Duodenal mucosa (tissue), 2 donors: ENCODE measurements at regions not wholly inside any gene's neighbourhood (a gene's known extent, or its start where the extent isn't known, plus 50 kb on each side); places are given as distances from the start of the nearest gene placed in this dataset.

Source experiments
- H3K27ac ChIP-seq: one replicate; pipeline ENCODE4 v1.7.0; 2013; ENCODE audit warnings: low read depth, low read length
- H3K27me3 ChIP-seq, 2 donors: one replicate each; pipeline ENCODE4 v1.7.0; 2013; ENCODE audit warnings: low read length in 2 of 2, control low read depth in 1 of 2; ENCODE audit not compliant: insufficient read depth in 2 of 2, control insufficient read depth in 1 of 2
- H3K36me3 ChIP-seq, 2 donors: one replicate each; pipeline ENCODE4 v1.7.0; 2013; ENCODE audit warnings: low read length in 2 of 2, control low read depth in 1 of 2; ENCODE audit not compliant: insufficient read depth in 2 of 2, control insufficient read depth in 1 of 2
- H3K4me1 ChIP-seq, 2 donors: one replicate each; pipeline ENCODE4 v1.7.0; 2013; ENCODE audit warnings: low read length in 2 of 2, control low read depth in 1 of 2; ENCODE audit not compliant: insufficient read depth in 2 of 2, control insufficient read depth in 1 of 2
- H3K4me3 ChIP-seq, 2 donors: one replicate each; pipeline ENCODE4 v1.7.0; 2013; ENCODE audit warnings: low read length in 2 of 2, low read depth in 1 of 2
- H3K9ac ChIP-seq, 2 donors: one replicate each; pipeline ENCODE4 v1.7.0; 2013; ENCODE audit warnings: low read length in 2 of 2, low read depth in 1 of 2
- H3K9me3 ChIP-seq, 2 donors: one replicate each; pipeline ENCODE4 v1.7.0; 2013; ENCODE audit warnings: low read length in 2 of 2, control low read depth in 1 of 2; ENCODE audit not compliant: control insufficient read depth in 1 of 2

DNA sequence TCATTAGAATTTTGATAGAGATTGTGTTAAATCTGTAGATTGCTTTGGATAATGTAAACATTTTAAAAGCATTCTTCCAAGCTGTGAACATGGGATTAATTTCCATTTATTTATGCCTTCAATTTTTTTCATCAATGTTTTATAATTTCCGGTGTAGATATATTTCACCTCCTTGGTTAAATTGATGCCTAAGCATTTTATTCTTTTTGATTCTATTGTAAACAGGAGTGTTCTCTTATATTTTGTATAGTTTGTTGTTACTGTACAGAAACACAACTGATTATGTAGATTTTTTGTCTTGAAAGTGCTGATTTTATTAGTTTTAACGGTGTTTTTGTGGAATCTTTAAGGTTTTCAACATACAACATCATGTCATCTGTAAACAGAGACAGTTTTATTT, 355.0 kb downstream of the EDEM1 start:
- H3K4me1 ChIP-seq, result no peaks in the 10 kb centered on the region
- H3K4me3 ChIP-seq, result no peak overlapping the region
- H3K27ac ChIP-seq, result no peak overlapping the region
- H3K9ac ChIP-seq, result no peak overlapping the region
- H3K9me3 ChIP-seq, result peaks cover 13 to 15% of the 10 kb centered on the region in 2 donors
- no peaks in the 10 kb centered on the region for H3K27me3 ChIP-seq
- H3K36me3 ChIP-seq, result no peaks in the 10 kb centered on the region

GRCh38 chr3:5543047-5543446, 355.5 kb downstream of the EDEM1 start:
- no peaks in the 10 kb centered on the region for H3K36me3 ChIP-seq
- no peak overlapping the region for H3K9ac ChIP-seq
- no peaks in the 10 kb centered on the region for H3K4me1 ChIP-seq
- H3K27me3 ChIP-seq, result no peaks in the 10 kb centered on the region
- no peak overlapping the region for H3K27ac ChIP-seq
- peaks cover 13 to 15% of the 10 kb centered on the region in 2 donors for H3K9me3 ChIP-seq
- H3K4me3 ChIP-seq, result no peak overlapping the region

- no peaks in the 10 kb centered on the region for H3K4me1 ChIP-seq
- H3K9me3 ChIP-seq, result peaks cover 9 to 12% of the 10 kb centered on the region in 2 donors
- H3K27me3 ChIP-seq, result no peaks in the 10 kb centered on the region
- H3K27ac ChIP-seq, result no peak overlapping the region
- H3K4me3 ChIP-seq, result no peak overlapping the region
- H3K9ac ChIP-seq, result no peak overlapping the region
- H3K36me3 ChIP-seq, result no peaks in the 10 kb centered on the region
Measured at GRCh38 chr3:5545719-5546118, 358.2 kb downstream of the EDEM1 start.

DNA sequence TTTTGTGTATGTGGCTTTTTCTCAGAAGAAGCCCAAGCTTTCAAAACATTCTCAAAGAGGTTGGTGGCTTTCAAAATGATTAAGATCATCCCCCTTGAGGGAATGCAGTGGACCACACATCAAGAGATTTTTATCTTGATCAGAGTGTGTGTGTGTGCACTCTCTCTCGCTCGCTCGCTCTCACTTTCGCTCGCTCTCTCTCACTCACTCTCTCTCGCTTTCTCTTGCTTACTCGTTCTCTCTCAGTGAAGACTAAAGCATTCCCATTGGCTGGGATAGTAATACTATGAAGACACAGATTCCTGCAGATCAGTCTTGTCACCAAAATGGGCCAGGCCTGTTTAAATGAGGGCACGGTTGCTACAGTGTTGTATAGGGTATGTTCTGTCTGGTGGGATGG, 365.7 kb downstream of the EDEM1 start:
- H3K27ac ChIP-seq, result no peak overlapping the region

DNA sequence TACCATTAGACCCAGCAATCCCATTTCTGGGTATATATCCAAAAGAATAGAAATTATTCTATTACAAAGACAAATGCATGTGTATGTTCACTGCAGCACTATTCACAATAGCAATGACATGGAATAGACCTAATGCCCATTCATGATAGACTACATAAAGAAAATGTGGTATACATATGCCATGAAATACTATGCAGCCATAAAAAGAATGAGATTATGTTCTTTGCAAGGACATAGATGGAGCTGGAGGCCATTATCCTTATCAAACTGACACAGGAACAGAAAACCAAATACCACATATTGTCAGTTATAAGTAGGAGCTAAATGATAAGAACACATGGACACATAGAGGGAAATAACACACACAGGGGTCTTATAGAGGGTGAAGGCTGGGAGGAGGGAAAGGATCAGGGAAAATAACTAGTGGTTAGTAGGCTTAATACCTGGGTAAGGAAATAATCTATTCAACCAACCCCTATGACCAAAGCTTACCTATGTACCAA, 366.8 kb downstream of the EDEM1 start:
- Histone ChIP-seq H3K9ac (no peak overlapping the region), H3K9me3 (no peaks in the 10 kb centered on the region), H3K27me3 (no peaks in the 10 kb centered on the region), H3K36me3 (no peaks in the 10 kb centered on the region), H3K4me3 (no peak overlapping the region), H3K27ac (no peak overlapping the region), H3K4me1 (no peaks in the 10 kb centered on the region)

More for the DNA sequence above, 365.7 kb downstream of the EDEM1 start:
- Histone ChIP-seq H3K27me3 (no peaks in the 10 kb centered on the region), H3K9me3 (no peaks in the 10 kb centered on the region), H3K4me1 (no peaks in the 10 kb centered on the region), H3K4me3 (no peak overlapping the region), H3K36me3 (no peaks in the 10 kb centered on the region), H3K9ac (no peak overlapping the region)

DNA sequence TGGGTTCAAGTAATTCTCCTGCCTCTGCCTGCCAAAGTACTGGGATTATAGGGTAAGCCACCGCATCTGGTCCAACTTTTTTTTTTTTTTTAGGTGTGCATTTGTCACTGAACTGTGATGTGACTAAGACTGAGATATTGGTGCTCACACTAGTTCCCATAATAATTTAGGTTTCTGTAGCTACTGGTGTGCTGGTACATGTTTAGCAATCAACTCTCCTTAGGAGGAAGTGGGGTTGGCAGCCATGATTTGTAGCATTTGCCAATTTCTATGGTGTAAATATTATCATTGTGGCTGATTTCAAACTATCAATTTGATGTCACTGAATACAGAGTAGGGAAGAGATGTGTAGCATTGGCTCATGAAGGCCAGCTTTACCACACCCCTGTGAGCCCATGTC, 372.7 kb downstream of the EDEM1 start:
- no peak overlapping the region for H3K9ac ChIP-seq
- H3K36me3 ChIP-seq, result no peaks in the 10 kb centered on the region
- H3K27ac ChIP-seq, result no peak overlapping the region
- H3K9me3 ChIP-seq, result no peaks in the 10 kb centered on the region
- H3K27me3 ChIP-seq, result no peaks in the 10 kb centered on the region
- H3K4me3 ChIP-seq, result no peak overlapping the region
- H3K4me1 ChIP-seq, result no peaks in the 10 kb centered on the region

- H3K36me3 ChIP-seq, result no peaks in the 10 kb centered on the region
- no peaks in the 10 kb centered on the region for H3K27me3 ChIP-seq
- no peaks in the 10 kb centered on the region for H3K4me1 ChIP-seq
Measured at GRCh38 chr3:5563537-5564277, 376.2 kb downstream of the EDEM1 start.

DNA sequence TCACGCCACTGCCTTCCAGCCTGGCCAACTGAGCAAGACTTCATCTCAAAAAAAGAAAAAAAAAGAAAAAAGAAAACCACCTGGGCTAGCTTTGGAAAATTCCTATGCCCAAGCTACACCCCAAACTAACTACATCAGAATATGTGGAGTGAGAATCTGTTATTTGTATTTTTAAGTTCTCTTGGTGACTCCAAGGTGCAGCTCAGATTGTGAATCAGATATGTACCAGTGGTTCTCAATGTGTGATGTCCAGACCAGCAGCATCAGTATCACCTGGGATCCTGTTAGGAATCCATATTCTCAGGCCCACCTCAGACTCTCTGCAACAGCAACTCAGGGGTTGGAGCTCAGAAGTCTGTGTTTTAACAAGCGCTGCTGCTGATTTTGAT, 376.8 kb downstream of the EDEM1 start:
- Histone ChIP-seq H3K36me3 (no peaks in the 10 kb centered on the region), H3K4me3 (no peak overlapping the region), H3K9me3 (no peaks in the 10 kb centered on the region), H3K9ac (no peak overlapping the region), H3K27ac (no peak overlapping the region), H3K4me1 (no peaks in the 10 kb centered on the region), H3K27me3 (no peaks in the 10 kb centered on the region)

More at GRCh38 chr3:5563537-5564277, 376.2 kb downstream of the EDEM1 start:
- H3K9ac ChIP-seq, result no peak overlapping the region
- H3K4me3 ChIP-seq, result no peak overlapping the region
- H3K9me3 ChIP-seq, result no peaks in the 10 kb centered on the region
- H3K27ac ChIP-seq, result no peak overlapping the region

- Histone ChIP-seq H3K9me3 (no peaks in the 10 kb centered on the region), H3K27ac (no peak overlapping the region), H3K4me1 (no peaks in the 10 kb centered on the region), H3K27me3 (no peaks in the 10 kb centered on the region), H3K4me3 (no peak overlapping the region), H3K9ac (no peak overlapping the region), H3K36me3 (no peaks in the 10 kb centered on the region)
Measured at GRCh38 chr3:5565026-5565425, 377.5 kb downstream of the EDEM1 start.

DNA sequence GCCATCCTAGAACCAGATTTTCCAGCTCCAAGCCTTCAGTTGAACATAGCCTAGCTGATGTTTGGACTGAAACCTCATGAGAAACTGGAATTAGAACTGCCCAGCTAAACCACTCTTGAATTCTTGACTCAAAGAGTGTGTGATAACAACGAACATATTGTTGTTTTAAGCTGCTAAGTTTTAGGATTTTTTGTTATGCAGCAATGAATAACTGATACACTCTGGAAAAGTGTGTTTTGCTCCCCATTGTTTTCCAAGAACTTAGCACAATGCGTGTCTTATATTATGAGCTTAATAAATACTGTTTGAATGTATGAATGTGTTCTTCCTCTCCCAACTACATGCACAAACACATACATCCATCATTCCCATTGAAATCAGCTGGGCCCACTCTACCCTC, 379.6 kb downstream of the EDEM1 start:
- Histone ChIP-seq H3K27me3 (no peaks in the 10 kb centered on the region), H3K27ac (no peak overlapping the region), H3K4me1 (no peaks in the 10 kb centered on the region), H3K36me3 (no peaks in the 10 kb centered on the region), H3K9me3 (no peaks in the 10 kb centered on the region), H3K4me3 (no peak overlapping the region), H3K9ac (no peak overlapping the region)
